ENCODE measurements at regions not wholly inside any gene's neighbourhood (a gene's known extent, or its start where the extent isn't known, plus 50 kb on each side); places are given as distances from the start of the nearest gene placed in this dataset.
A peak's percentile ranks its signal among the peaks of the same experiment; 100 is the strongest.

- Histone ChIP-seq H4K20me1 (ENCODE audit: insufficient read depth, poor library complexity, severe bottlenecking) (no peaks in the 10 kb centered on the region), H3K4me2 (no peak overlapping the region), H2AFZ (no peak overlapping the region), H3K9me3 (ENCODE audit: low read depth) (no peaks in the 10 kb centered on the region), H3K9me2 (replicated peaks; ENCODE audit: insufficient read depth) (no peaks in the 10 kb centered on the region), H3K36me3 (replicated peaks; ENCODE audit: insufficient read depth, low read depth) (no peaks in the 10 kb centered on the region), H3K79me2 (no peaks in the 10 kb centered on the region), H3K27me3 (no peaks in the 10 kb centered on the region), H3K4me3 (no peak overlapping the region), H3K4me1 (ENCODE audit: insufficient read depth) (peaks cover 14% of the 10 kb centered on the region), H3K27ac (no peak overlapping the region)
- no peak for DNase-seq (ENCODE audit: low spot score)
- TF ChIP-seq EZH2 (IDR thresholded peaks at IDR 0.05; ENCODE audit: borderline replicate concordance) (no peak), CTCF (IDR thresholded peaks at IDR 0.05; ENCODE audit: poor library complexity) (no peak), EZH2phosphoT487 (IDR thresholded peaks at IDR 0.05; ENCODE audit: low read depth, severe bottlenecking, unreplicated experiment) (no peak)
- 84% methylated on average over 3 of the region's 3 CpGs for WGBS (ENCODE audit: low lambda C conversion rate, missing lambda C conversion rate)
Measured at GRCh38 chr12:115215544-115215943, 531.6 kb upstream of the TBX3 start.

- TF ChIP-seq EZH2phosphoT487 (IDR thresholded peaks at IDR 0.05; ENCODE audit: low read depth, severe bottlenecking, unreplicated experiment) (no peak), EZH2 (IDR thresholded peaks at IDR 0.05; ENCODE audit: borderline replicate concordance) (no peak), CTCF (IDR thresholded peaks at IDR 0.05; ENCODE audit: poor library complexity) (no peak)
- H3K27me3 ChIP-seq, result no peaks in the 10 kb centered on the region
- peaks cover 21% of the 10 kb centered on the region for H3K4me1 ChIP-seq (ENCODE audit: insufficient read depth)
- peak overlapping the region; percentile 49 for H3K27ac ChIP-seq
- 31% methylated on average over 6 of the region's 6 CpGs for WGBS (ENCODE audit: low lambda C conversion rate, missing lambda C conversion rate)
- no peaks in the 10 kb centered on the region for H3K79me2 ChIP-seq
- no peaks in the 10 kb centered on the region for H3K9me2 ChIP-seq (replicated peaks; ENCODE audit: insufficient read depth)
- H4K20me1 ChIP-seq (ENCODE audit: insufficient read depth, poor library complexity, severe bottlenecking), result no peaks in the 10 kb centered on the region
- H3K4me3 ChIP-seq, result no peak overlapping the region
- no peak for DNase-seq (ENCODE audit: low spot score)
- no peaks in the 10 kb centered on the region for H3K9me3 ChIP-seq (ENCODE audit: low read depth)
- H2AFZ ChIP-seq, result no peak overlapping the region
- no peaks in the 10 kb centered on the region for H3K36me3 ChIP-seq (replicated peaks; ENCODE audit: insufficient read depth, low read depth)
- H3K4me2 ChIP-seq, result peak overlapping the region; percentile 34
Measured at GRCh38 chr12:115213538-115214016, 529.6 kb upstream of the TBX3 start.

- Histone ChIP-seq H3K4me1 (ENCODE audit: insufficient read depth) (peaks cover 23% of the 10 kb centered on the region), H3K27ac (peak overlapping the region; percentile 49), H3K79me2 (no peaks in the 10 kb centered on the region), H3K4me3 (no peak overlapping the region), H2AFZ (no peak overlapping the region), H3K9me2 (replicated peaks; ENCODE audit: insufficient read depth) (no peaks in the 10 kb centered on the region), H3K4me2 (peak overlapping the region; percentile 34), H3K27me3 (no peaks in the 10 kb centered on the region), H3K36me3 (replicated peaks; ENCODE audit: insufficient read depth, low read depth) (no peaks in the 10 kb centered on the region), H3K9me3 (ENCODE audit: low read depth) (no peaks in the 10 kb centered on the region), H4K20me1 (ENCODE audit: insufficient read depth, poor library complexity, severe bottlenecking) (no peaks in the 10 kb centered on the region)
- no peak for TF ChIP-seq EZH2phosphoT487 (IDR thresholded peaks at IDR 0.05; ENCODE audit: low read depth, severe bottlenecking, unreplicated experiment)
- no peak for TF ChIP-seq EZH2 (IDR thresholded peaks at IDR 0.05; ENCODE audit: borderline replicate concordance)
- no peak for TF ChIP-seq CTCF (IDR thresholded peaks at IDR 0.05; ENCODE audit: poor library complexity)
- WGBS (ENCODE audit: low lambda C conversion rate, missing lambda C conversion rate), result 73% methylated on average over 1 of the region's 1 CpG
- DNase-seq (ENCODE audit: low spot score), result no peak
Measured at GRCh38 chr12:115213118-115213517, 529.1 kb upstream of the TBX3 start.

DNA sequence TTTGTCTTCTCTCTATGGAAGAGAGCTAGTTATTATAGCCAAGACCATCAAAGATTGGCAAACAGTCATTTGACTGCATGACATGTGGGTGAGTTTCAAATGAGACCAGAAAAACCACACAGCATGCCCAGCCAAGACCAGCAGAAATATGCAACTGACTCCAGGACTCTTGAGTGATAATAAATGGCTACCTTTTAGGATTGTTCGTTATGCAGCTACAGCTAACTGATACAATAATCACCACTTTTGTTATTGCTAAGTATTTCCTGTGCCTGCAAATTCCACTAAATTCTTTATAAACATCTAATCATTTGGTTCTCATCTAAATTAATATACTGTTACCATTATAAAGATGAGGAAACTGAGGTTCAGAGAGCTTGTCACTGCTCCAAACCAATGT is 528.4 kb upstream of the TBX3 start:
- 0% methylated on average over 1 of the region's 1 CpG for WGBS (ENCODE audit: low lambda C conversion rate, missing lambda C conversion rate)
- H4K20me1 ChIP-seq (ENCODE audit: insufficient read depth, poor library complexity, severe bottlenecking), result no peaks in the 10 kb centered on the region
- no peaks in the 10 kb centered on the region for H3K9me2 ChIP-seq (replicated peaks; ENCODE audit: insufficient read depth)
- no peaks in the 10 kb centered on the region for H3K9me3 ChIP-seq (ENCODE audit: low read depth)
- no peaks in the 10 kb centered on the region for H3K79me2 ChIP-seq
- no peak for TF ChIP-seq EZH2phosphoT487 (IDR thresholded peaks at IDR 0.05; ENCODE audit: low read depth, severe bottlenecking, unreplicated experiment)
- TF ChIP-seq EZH2 (IDR thresholded peaks at IDR 0.05; ENCODE audit: borderline replicate concordance), result no peak
- no peak for TF ChIP-seq CTCF (IDR thresholded peaks at IDR 0.05; ENCODE audit: poor library complexity)
- H3K36me3 ChIP-seq (replicated peaks; ENCODE audit: insufficient read depth, low read depth), result no peaks in the 10 kb centered on the region
- no peak overlapping the region for H3K27ac ChIP-seq
- peaks cover 30% of the 10 kb centered on the region for H3K4me1 ChIP-seq (ENCODE audit: insufficient read depth)
- no peaks in the 10 kb centered on the region for H3K27me3 ChIP-seq
- H2AFZ ChIP-seq, result no peak overlapping the region
- DNase-seq (ENCODE audit: low spot score), result no peak
- H3K4me2 ChIP-seq, result no peak overlapping the region
- H3K4me3 ChIP-seq, result no peak overlapping the region

Measured in hepatocyte (in vitro differentiated cells).